Keratinocyte (primary cell): ENCODE measurements at regions not wholly inside any gene's neighbourhood (a gene's known extent, or its start where the extent isn't known, plus 50 kb on each side); places are given as distances from the start of the nearest gene placed in this dataset.

ENCODE experiments used
- DNase-seq: peaks from one replicate; pipeline ENCODE4 v3.0.0-alpha.2; 2011; ENCODE audit warnings: low read depth, missing footprints, low spot score
- FAIRE-seq: peaks from 2 replicates; lab custom pipeline; 2011; peaks lifted over from hg19 to GRCh38; lab: Jason Lieb, UNC
- H2AFZ ChIP-seq: 2 replicates; pipeline ENCODE4 v1.6.0; 2012; ENCODE audit warnings: low read length, control low read depth, inconsistent platforms; ENCODE audit not compliant: control insufficient read depth
- H3K27ac ChIP-seq: 2 replicates; pipeline ENCODE4 v1.5.1; 2011; ENCODE audit warnings: low read length; ENCODE audit not compliant: control insufficient read depth, insufficient read depth
- H3K27me3 ChIP-seq: 3 replicates; pipeline ENCODE4 v1.6.0; 2011; ENCODE audit warnings: low read length; ENCODE audit not compliant: control insufficient read depth, insufficient read depth; ENCODE audit errors: extremely low read depth
- H3K36me3 ChIP-seq, 2 experiments: 2 replicates in 1 of 2; 3 replicates in 1 of 2; pipeline ENCODE4 v1.5.1; 2011; ENCODE audit warnings: low read length in 2 of 2, mild to moderate bottlenecking in 1 of 2; ENCODE audit not compliant: control insufficient read depth in 2 of 2, insufficient read depth in 2 of 2; ENCODE audit errors: extremely low read depth in 1 of 2
- H3K4me1 ChIP-seq: 3 replicates; pipeline ENCODE4 v1.5.1; 2011; ENCODE audit warnings: low read length; ENCODE audit not compliant: control insufficient read depth, insufficient read depth; ENCODE audit errors: extremely low read depth
- H3K4me2 ChIP-seq: 3 replicates; pipeline ENCODE4 v1.6.0; 2011; ENCODE audit warnings: low read depth, low read length; ENCODE audit not compliant: control insufficient read depth, insufficient read depth; ENCODE audit errors: extremely low read depth
- H3K4me3 ChIP-seq, 3 experiments: fragments of 200-600 bp in 1 of 3; sonication (generic) in 1 of 3; 2 replicates in 2 of 3; 3 replicates in 1 of 3; pipeline ENCODE4 v1.5.1; 2011 to 2016; ENCODE audit warnings: low read length in 3 of 3, mild to moderate bottlenecking in 3 of 3, control low read depth in 2 of 3, inconsistent platforms in 1 of 3, low read depth in 1 of 3, mixed read lengths in 1 of 3, mixed run types in 1 of 3, moderate library complexity in 1 of 3; ENCODE audit not compliant: control insufficient read depth in 2 of 3, insufficient read depth in 2 of 3; ENCODE audit errors: extremely low read depth in 1 of 3
- H3K79me2 ChIP-seq: 2 replicates; pipeline ENCODE4 v1.6.0; 2012; ENCODE audit warnings: low read length; ENCODE audit not compliant: control insufficient read depth, insufficient read depth
- H3K9ac ChIP-seq: 3 replicates; pipeline ENCODE4 v1.6.0; 2011; ENCODE audit warnings: low read length; ENCODE audit not compliant: control insufficient read depth, insufficient read depth; ENCODE audit errors: extremely low read depth
- H3K9me1 ChIP-seq: 3 replicates; pipeline ENCODE4 v1.6.0; 2011; ENCODE audit warnings: low read length; ENCODE audit not compliant: control insufficient read depth, insufficient read depth; ENCODE audit errors: extremely low read depth
- H3K9me3 ChIP-seq: 2 replicates; pipeline ENCODE4 v1.5.1; 2012; ENCODE audit warnings: low read depth, low read length; ENCODE audit not compliant: control insufficient read depth
- H4K20me1 ChIP-seq: 3 replicates; pipeline ENCODE4 v1.6.0; 2011; ENCODE audit warnings: low read length; ENCODE audit not compliant: control insufficient read depth, insufficient read depth; ENCODE audit errors: extremely low read depth
- EZH2 ChIP-seq: IDR thresholded peaks from one replicate; pipeline ENCODE4 v1.6.1; 2012; ENCODE audit warnings: inconsistent platforms, mild to moderate bottlenecking, low read length, moderate library complexity
- dilution Hi-C: fragments of 300-500 bp; cut with MboI; formaldehyde crosslinking; loops from one replicate; pipeline ENCODE4 v1.7.0; 2020; ENCODE audit warnings: low sequenced_read_pairs; ENCODE audit not compliant: extremely low pct_ligation_motif_present
- TF ChIP-seq, protein P1 (sequence below), 3 experiments: IDR thresholded peaks in 1 of 3; conservative IDR thresholded peaks in 1 of 3; optimal IDR thresholded peaks in 1 of 3; 2 replicates in 2 of 3; 3 replicates in 1 of 3; pipeline versions ENCODE3 to v1.5.1; 2011; ENCODE audit warnings: low read length in 3 of 3, mild to moderate bottlenecking in 3 of 3, moderate library complexity in 2 of 3, control low read depth in 1 of 3, inconsistent platforms in 1 of 3; ENCODE audit not compliant: insufficient read depth in 2 of 3; ENCODE audit errors: extremely low read depth in 1 of 3

DNA sequence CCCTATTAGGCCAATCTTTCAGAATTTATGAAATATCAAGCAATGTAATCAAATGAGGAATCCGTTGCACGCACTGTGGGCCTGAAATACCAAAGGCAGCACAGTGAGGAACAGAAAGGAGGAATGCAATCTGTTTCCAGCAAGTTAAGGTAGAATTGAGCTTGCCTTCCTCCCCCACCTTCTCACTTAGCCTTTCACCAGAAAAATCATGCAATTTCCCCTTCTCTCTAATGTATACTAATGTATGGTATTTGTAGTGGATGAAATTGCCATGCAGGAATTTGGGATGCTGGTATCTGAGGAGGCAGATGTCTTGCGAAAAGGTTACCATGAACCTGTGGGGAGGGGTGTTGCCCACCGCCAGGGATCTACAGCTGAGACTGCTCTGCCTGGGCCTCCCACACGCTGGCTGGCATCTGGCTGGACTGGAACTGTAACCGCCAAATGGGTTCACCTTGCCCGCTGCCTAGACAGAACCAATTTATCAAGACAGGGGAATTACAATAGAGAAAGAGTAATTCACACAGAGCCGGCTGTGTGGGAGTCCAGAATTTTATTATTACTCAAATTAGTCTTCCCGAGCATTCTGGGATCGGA, 222.4 kb upstream of the MYLIP start:
- no peak overlapping the region for H3K4me3 ChIP-seq
- no peaks in the 10 kb centered on the region for H3K9me3 ChIP-seq
- FAIRE-seq, result no peak
- no peaks in the 10 kb centered on the region for H3K27me3 ChIP-seq
- TF ChIP-seq, protein P1, sequence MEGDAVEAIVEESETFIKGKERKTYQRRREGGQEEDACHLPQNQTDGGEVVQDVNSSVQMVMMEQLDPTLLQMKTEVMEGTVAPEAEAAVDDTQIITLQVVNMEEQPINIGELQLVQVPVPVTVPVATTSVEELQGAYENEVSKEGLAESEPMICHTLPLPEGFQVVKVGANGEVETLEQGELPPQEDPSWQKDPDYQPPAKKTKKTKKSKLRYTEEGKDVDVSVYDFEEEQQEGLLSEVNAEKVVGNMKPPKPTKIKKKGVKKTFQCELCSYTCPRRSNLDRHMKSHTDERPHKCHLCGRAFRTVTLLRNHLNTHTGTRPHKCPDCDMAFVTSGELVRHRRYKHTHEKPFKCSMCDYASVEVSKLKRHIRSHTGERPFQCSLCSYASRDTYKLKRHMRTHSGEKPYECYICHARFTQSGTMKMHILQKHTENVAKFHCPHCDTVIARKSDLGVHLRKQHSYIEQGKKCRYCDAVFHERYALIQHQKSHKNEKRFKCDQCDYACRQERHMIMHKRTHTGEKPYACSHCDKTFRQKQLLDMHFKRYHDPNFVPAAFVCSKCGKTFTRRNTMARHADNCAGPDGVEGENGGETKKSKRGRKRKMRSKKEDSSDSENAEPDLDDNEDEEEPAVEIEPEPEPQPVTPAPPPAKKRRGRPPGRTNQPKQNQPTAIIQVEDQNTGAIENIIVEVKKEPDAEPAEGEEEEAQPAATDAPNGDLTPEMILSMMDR (optimal IDR thresholded peaks at IDR 0.05 in 1 of 3, IDR thresholded peaks at IDR 0.05 in 1 of 3, conservative IDR thresholded peaks at IDR 0.05 in 1 of 3; ENCODE audit: extremely low read depth in 1 of 3, insufficient read depth in 2 of 3, low read length in 3 of 3), result no peak
- DNase-seq, result no peak
- H3K9ac ChIP-seq, result no peak overlapping the region
- no peaks in the 10 kb centered on the region for H3K9me1 ChIP-seq
- no peak overlapping the region for H2AFZ ChIP-seq
- no peaks in the 10 kb centered on the region for H3K36me3 ChIP-seq
- H3K27ac ChIP-seq, result no peak overlapping the region
- H4K20me1 ChIP-seq, result no peaks in the 10 kb centered on the region
- dilution Hi-C loops, result no loop called here
- no peaks in the 10 kb centered on the region for H3K79me2 ChIP-seq
- H3K4me2 ChIP-seq, result no peak overlapping the region
- H3K4me1 ChIP-seq, result peaks cover 26% of the 10 kb centered on the region

DNA sequence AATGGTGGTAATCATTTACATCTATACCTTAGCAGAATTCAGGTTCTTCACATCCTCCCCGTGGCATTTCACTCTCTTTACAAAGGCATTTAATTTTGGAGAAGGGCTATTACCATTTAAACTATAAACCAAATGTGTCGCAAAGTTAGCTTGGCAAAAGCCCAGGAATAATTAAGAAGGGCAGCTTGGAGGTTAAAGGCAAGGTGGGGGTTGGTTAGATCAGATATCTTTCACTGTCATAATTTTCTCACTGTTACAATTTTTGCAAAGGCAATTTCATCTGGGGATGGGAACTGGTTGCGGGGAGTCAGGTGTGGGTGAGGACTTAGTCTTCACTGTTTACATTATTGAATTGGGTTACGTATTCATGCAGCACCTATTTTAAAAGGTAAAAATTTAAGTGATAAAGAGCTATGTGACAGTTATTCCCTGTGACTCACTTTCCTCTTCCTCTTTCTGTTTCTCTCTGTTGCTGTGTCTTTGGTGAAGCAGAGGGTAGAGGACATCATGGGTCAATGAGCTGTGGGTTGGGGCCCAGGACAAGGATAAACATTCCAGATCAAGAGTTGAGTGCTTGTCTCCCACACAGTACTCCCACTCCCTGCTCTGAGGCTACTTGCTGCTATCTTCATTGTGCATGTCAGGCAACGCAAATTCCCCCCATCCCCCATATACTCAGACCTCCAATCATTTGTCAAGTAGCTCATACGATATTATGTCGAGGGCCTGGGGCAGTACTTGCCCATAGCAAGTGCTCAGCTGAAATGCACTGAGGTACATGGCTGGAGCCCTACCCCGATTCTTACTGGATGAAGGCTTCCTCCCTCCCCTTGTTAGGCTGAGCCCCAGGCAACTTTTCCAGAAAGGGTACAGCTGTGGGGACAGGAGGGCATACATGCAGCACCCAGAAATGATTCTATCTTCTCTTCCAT, 223.1 kb upstream of the MYLIP start:
- H3K27ac ChIP-seq, result no peak overlapping the region
- no peaks in the 10 kb centered on the region for H3K9me3 ChIP-seq
- H3K27me3 ChIP-seq, result no peaks in the 10 kb centered on the region
- H3K4me2 ChIP-seq, result no peak overlapping the region
- dilution Hi-C loops, result no loop called here
- TF ChIP-seq EZH2, result no peak
- TF ChIP-seq, protein P1 (optimal IDR thresholded peaks at IDR 0.05 in 1 of 3, IDR thresholded peaks at IDR 0.05 in 1 of 3, conservative IDR thresholded peaks at IDR 0.05 in 1 of 3; ENCODE audit: extremely low read depth in 1 of 3, insufficient read depth in 2 of 3, low read length in 3 of 3), result no peak
- no peak overlapping the region for H3K4me3 ChIP-seq
- no peaks in the 10 kb centered on the region for H4K20me1 ChIP-seq
- FAIRE-seq (no peak), DNase-seq (no peak)
- H3K4me1 ChIP-seq, result peaks cover 33% of the 10 kb centered on the region
- no peaks in the 10 kb centered on the region for H3K79me2 ChIP-seq
- no peak overlapping the region for H2AFZ ChIP-seq
- H3K9ac ChIP-seq, result no peak overlapping the region
- H3K9me1 ChIP-seq, result no peaks in the 10 kb centered on the region
- H3K36me3 ChIP-seq, result no peaks in the 10 kb centered on the region
